ENCODE measurements at regions not wholly inside any gene's neighbourhood (a gene's known extent, or its start where the extent isn't known, plus 50 kb on each side); places are given as distances from the start of the nearest gene placed in this dataset.
"Not testable (repeated sequence)": the region's sequence is repeated elsewhere in the genome, so short reads cannot be mapped to it uniquely, and the experiment has no call there.

DNA sequence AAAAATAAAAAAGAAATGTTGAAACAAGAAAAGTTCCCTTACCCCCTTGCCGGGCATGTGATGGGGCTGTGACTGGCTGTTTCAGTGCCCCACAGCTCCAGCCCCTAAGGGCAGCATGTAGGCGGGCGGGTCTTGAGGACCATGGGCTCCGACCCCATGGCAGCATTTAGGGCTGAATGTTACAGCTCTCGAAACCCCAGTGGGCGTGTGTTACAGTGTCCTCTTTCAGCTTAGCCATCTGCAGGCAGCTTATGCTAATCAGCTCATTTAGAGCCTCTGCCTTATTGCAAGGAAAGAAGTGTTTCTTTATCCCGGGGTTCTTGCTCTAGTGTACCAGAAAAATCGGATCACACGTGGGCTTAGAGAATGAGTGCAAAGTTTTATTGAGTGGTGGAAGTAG lies 497.4 kb upstream of the CYLC2 start:
- WGBS, 4 donors = 79 to 84% (median 81%) methylated on average over 9 of the region's 9 CpGs
- DNase-seq = no peak

GRCh38 chr9:102486976-102487375 lies 508.2 kb upstream of the CYLC2 start:
- H3K4me1 ChIP-seq (replicated peaks in 1 of 2); H3K9me3 ChIP-seq (replicated peaks in 1 of 3); DNase-seq; H3K36me3 ChIP-seq (replicated peaks in 1 of 2); H3K27ac ChIP-seq; intact Hi-C loops (cut with DNase I); H3K4me3 ChIP-seq; H3K27me3 ChIP-seq: not testable (repeated sequence)
- WGBS, 4 donors = 94 to 97% (median 96%) methylated on average over 17 to 25 of the region's 25 CpGs; no CpG with 5 or more reads in 1 of the 4 donors

More for the DNA sequence above, 497.4 kb upstream of the CYLC2 start:
- Histone ChIP-seq H3K9me3 (replicated peaks in 1 of 3) (no peaks in the 10 kb centered on the region), H3K4me3 (no peak overlapping the region), H3K27ac (no peak overlapping the region), H3K27me3 (no peaks in the 10 kb centered on the region), H3K36me3 (replicated peaks in 1 of 2) (no peaks in the 10 kb centered on the region), H3K4me1 (replicated peaks in 1 of 2) (no peaks in the 10 kb centered on the region)
- intact Hi-C loops (cut with DNase I) = no loop called here
- TF ChIP-seq POLR2A (IDR thresholded peaks at IDR 0.05) (no peak), CTCF (IDR thresholded peaks at IDR 0.05) (no peak)

DNA sequence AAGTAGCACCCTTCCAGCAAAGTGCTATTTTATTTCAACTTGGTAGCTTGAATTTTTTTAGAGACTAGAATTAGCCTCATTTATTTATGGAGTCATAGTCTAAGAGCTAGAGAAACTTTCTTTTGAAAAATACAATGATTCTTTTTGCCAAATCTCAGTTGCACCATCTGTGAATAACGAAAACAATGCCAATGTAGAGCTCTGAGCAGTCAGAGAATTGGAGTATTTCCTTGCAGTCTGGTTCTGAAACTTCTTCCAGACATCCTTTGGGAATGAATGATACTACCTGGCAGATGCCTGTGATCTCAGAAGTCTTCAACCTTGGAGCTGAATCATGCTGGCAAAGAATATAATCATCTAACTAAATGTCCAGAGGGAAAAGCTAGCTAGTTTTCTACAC lies 511.5 kb upstream of the CYLC2 start:
- H3K4me3 ChIP-seq = no peak overlapping the region

GRCh38 chr9:102482776-102483175 lies 512.4 kb upstream of the CYLC2 start:
- DNase-seq = no peak
- TF ChIP-seq CTCF (IDR thresholded peaks at IDR 0.05) (no peak), POLR2A (IDR thresholded peaks at IDR 0.05) (no peak)
- no peak overlapping the region for H3K4me3 ChIP-seq
- no peaks in the 10 kb centered on the region for H3K36me3 ChIP-seq (replicated peaks in 1 of 2)
- WGBS, 4 donors = 69 to 90% (median 80%) methylated on average over 1 of the region's 1 CpG
- no peak overlapping the region for H3K27ac ChIP-seq
- no peaks in the 10 kb centered on the region for H3K9me3 ChIP-seq (replicated peaks in 1 of 3)
- intact Hi-C loops (cut with DNase I) = no loop called here
- no peaks in the 10 kb centered on the region for H3K4me1 ChIP-seq (replicated peaks in 1 of 2)
- H3K27me3 ChIP-seq = no peaks in the 10 kb centered on the region

More for the DNA sequence above, 511.5 kb upstream of the CYLC2 start:
- Histone ChIP-seq H3K27me3 (no peaks in the 10 kb centered on the region), H3K27ac (no peak overlapping the region), H3K36me3 (replicated peaks in 1 of 2) (no peaks in the 10 kb centered on the region), H3K9me3 (replicated peaks in 1 of 3) (no peaks in the 10 kb centered on the region), H3K4me1 (replicated peaks in 1 of 2) (no peaks in the 10 kb centered on the region)
- intact Hi-C loops (cut with DNase I) = no loop called here
- DNase-seq = no peak
- 52 to 64% (median 56%) methylated on average over 1 of the region's 1 CpG for WGBS, 4 donors
- no peak for TF ChIP-seq CTCF (IDR thresholded peaks at IDR 0.05)
- TF ChIP-seq POLR2A (IDR thresholded peaks at IDR 0.05) = no peak

GRCh38 chr9:102479191-102479590 lies 515.9 kb upstream of the CYLC2 start:
- Histone ChIP-seq H3K27me3 (no peaks in the 10 kb centered on the region), H3K27ac (no peak overlapping the region), H3K9me3 (replicated peaks in 1 of 3) (no peaks in the 10 kb centered on the region), H3K4me1 (replicated peaks in 1 of 2) (no peaks in the 10 kb centered on the region), H3K4me3 (no peak overlapping the region), H3K36me3 (replicated peaks in 1 of 2) (no peaks in the 10 kb centered on the region)
- DNase-seq = no peak
- TF ChIP-seq CTCF (IDR thresholded peaks at IDR 0.05) = no peak
- TF ChIP-seq POLR2A (IDR thresholded peaks at IDR 0.05) = no peak
- 64 to 71% (median 70%) methylated on average over 3 of the region's 3 CpGs for WGBS, 4 donors
- intact Hi-C loops (cut with DNase I) = no loop called here
